BE2C (cell line): ENCODE measurements at regions not wholly inside any gene's neighbourhood (a gene's known extent, or its start where the extent isn't known, plus 50 kb on each side); places are given as distances from the start of the nearest gene placed in this dataset.

Source experiments
- DNase-seq: peaks from one replicate; pipeline ENCODE4 v3.0.0-alpha.2; 2020
- H3K27me3 ChIP-seq: fragments of 250-450 bp; sonication (Bioruptor Pico); 2 replicates; pipeline ENCODE4 v1.5.1; 2020; ENCODE audit warnings: mild to moderate bottlenecking
- H3K36me3 ChIP-seq: fragments of 250-450 bp; sonication (Bioruptor Pico); 2 replicates; pipeline ENCODE4 v1.5.1; 2020; ENCODE audit warnings: mild to moderate bottlenecking
- H3K4me1 ChIP-seq: fragments of 250-450 bp; sonication (Bioruptor Pico); 2 replicates; pipeline ENCODE4 v1.5.1; 2020
- H3K4me3 ChIP-seq: 2 replicates; pipeline ENCODE4 v1.5.1; 2011; ENCODE audit warnings: low read depth, low read length
- H3K9me3 ChIP-seq: fragments of 250-450 bp; sonication (Bioruptor Pico); 2 replicates; pipeline ENCODE4 v1.5.1; 2020
- TF ChIP-seq, protein P1 (sequence below): IDR thresholded peaks from 2 replicates; pipeline ENCODE4 v1.5.1; 2012; ENCODE audit warnings: mild to moderate bottlenecking, low read depth, low read length

DNA sequence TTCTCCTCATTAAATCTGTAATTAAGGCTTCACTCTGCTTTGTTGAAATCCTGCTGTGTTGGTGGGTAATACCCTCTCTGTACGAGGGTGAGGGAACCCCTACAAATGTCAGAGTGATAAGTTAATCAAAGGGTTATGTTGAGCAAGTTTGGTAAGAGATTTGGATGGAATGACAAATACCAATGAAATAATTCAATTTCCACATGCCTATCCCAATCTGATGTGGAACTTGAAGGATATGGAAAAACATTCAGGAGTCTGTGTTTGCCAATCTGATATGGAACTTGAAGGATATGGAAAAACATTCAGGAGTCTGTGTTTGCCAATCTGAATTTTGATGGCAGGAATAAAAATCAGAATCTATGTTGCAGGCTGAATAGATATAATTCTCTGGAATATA is 910.2 kb downstream of the TUSC7 start:
- Histone ChIP-seq H3K4me1 (peaks cover 34% of the 10 kb centered on the region), H3K9me3 (no peaks in the 10 kb centered on the region), H3K4me3 (no peak overlapping the region), H3K27me3 (no peaks in the 10 kb centered on the region), H3K36me3 (no peaks in the 10 kb centered on the region)
- TF ChIP-seq, protein P1, sequence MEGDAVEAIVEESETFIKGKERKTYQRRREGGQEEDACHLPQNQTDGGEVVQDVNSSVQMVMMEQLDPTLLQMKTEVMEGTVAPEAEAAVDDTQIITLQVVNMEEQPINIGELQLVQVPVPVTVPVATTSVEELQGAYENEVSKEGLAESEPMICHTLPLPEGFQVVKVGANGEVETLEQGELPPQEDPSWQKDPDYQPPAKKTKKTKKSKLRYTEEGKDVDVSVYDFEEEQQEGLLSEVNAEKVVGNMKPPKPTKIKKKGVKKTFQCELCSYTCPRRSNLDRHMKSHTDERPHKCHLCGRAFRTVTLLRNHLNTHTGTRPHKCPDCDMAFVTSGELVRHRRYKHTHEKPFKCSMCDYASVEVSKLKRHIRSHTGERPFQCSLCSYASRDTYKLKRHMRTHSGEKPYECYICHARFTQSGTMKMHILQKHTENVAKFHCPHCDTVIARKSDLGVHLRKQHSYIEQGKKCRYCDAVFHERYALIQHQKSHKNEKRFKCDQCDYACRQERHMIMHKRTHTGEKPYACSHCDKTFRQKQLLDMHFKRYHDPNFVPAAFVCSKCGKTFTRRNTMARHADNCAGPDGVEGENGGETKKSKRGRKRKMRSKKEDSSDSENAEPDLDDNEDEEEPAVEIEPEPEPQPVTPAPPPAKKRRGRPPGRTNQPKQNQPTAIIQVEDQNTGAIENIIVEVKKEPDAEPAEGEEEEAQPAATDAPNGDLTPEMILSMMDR: no peak
- no peak for DNase-seq

- no peak for DNase-seq
These were observed 912.7 kb downstream of the TUSC7 start for GRCh38 chr3:117622171-117622841.

DNA sequence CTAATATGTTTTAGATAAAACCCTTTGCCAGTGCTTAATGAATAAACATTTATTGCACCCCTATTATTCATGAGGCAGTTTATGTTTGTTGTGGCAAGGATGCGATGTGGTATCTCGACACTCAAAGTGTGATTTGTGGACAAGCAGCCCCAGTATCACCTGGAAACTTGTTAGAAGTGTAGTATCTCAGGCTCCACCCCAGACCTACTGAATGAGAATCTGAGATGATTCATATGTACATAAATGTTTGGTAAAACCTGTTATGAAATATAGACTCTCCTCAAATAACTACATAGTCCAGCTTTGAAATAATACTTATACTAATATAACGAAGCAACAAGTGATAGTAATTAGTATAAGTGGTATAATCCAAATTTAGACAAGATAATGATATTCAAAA is 914.8 kb downstream of the TUSC7 start:
- no peaks in the 10 kb centered on the region for H3K9me3 ChIP-seq
- peaks cover 31% of the 10 kb centered on the region for H3K4me1 ChIP-seq
- DNase-seq: no peak
- no peaks in the 10 kb centered on the region for H3K27me3 ChIP-seq
- no peaks in the 10 kb centered on the region for H3K36me3 ChIP-seq
- no peak overlapping the region for H3K4me3 ChIP-seq
- TF ChIP-seq, protein P1: no peak

More at GRCh38 chr3:117622171-117622841, 912.7 kb downstream of the TUSC7 start:
- Histone ChIP-seq H3K27me3 (no peaks in the 10 kb centered on the region), H3K4me1 (peaks cover 26% of the 10 kb centered on the region), H3K9me3 (no peaks in the 10 kb centered on the region), H3K36me3 (no peaks in the 10 kb centered on the region), H3K4me3 (no peak overlapping the region)
- TF ChIP-seq, protein P1: no peak

DNA sequence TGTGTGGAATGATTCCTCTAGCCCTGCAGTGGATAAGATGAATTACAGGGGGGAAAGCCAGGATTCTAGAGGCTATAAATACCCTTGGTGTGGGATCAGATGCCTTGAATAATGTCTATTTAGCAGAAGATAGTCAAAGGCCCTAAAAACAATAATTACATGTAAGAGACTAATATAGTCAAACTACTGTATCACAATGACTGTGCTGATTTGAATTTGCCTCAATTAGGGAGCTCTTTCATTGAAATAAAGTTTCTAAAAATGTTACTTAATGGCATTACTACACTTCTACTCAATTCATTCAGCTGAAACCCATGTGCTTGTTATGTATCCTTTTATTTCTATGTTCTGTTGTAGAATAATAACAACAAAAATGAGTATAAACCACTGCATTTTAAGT is 915.6 kb downstream of the TUSC7 start:
- TF ChIP-seq, protein P1: no peak
- H3K9me3 ChIP-seq: no peaks in the 10 kb centered on the region
- H3K4me1 ChIP-seq: peaks cover 27% of the 10 kb centered on the region
- no peaks in the 10 kb centered on the region for H3K36me3 ChIP-seq
- H3K4me3 ChIP-seq: no peak overlapping the region
- DNase-seq: no peak
- no peaks in the 10 kb centered on the region for H3K27me3 ChIP-seq

DNA sequence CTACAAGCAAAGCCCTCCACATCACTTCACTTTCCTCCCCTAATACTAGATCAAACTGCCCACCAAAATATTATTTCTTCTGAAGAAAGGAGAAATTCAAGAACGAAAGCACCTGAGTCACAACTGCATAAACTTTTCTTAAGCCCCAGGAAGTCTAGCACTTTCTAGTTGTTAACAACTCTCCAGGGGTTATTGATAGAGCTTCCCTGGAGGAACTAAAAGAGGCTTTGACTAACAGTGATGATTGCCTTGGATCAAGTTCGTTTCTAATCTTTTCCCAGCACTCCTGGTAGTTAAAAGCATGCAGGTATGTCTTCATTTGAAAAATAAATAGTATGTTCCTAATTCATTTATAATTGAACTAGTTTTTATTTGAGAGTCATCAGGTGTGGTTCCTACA is 917.0 kb downstream of the TUSC7 start:
- H3K27me3 ChIP-seq: no peaks in the 10 kb centered on the region
- peaks cover 38% of the 10 kb centered on the region for H3K4me1 ChIP-seq
- H3K4me3 ChIP-seq: no peak overlapping the region
- TF ChIP-seq, protein P1: no peak
- no peak for DNase-seq
- no peaks in the 10 kb centered on the region for H3K36me3 ChIP-seq
- H3K9me3 ChIP-seq: no peaks in the 10 kb centered on the region

GRCh38 chr3:117628823-117629291 is 919.3 kb downstream of the TUSC7 start:
- Histone ChIP-seq H3K4me1 (peaks cover 43% of the 10 kb centered on the region), H3K27me3 (no peaks in the 10 kb centered on the region), H3K9me3 (no peaks in the 10 kb centered on the region), H3K36me3 (no peaks in the 10 kb centered on the region), H3K4me3 (peak overlapping the region; percentile 17)
- peak; percentile 45 for DNase-seq
- TF ChIP-seq, protein P1: no peak
